ENCODE measurements at regions not wholly inside any gene's neighbourhood (a gene's known extent, or its start where the extent isn't known, plus 50 kb on each side); places are given as distances from the start of the nearest gene placed in this dataset.

- no peaks in the 10 kb centered on the region for H3K79me1 ChIP-seq (ENCODE audit: insufficient read depth, low read depth, low read length, poor library complexity, severe bottlenecking)
- no peaks in the 10 kb centered on the region for H3K23me2 ChIP-seq (ENCODE audit: insufficient read length, low read depth, low read length, poor library complexity, severe bottlenecking)
- no peak overlapping the region for H2BK5ac ChIP-seq (ENCODE audit: insufficient read length, low read length)
- Mint-ChIP-seq H3K36me3 (ENCODE audit: insufficient read depth in 1 of 3, low read depth in 3 of 3) (no peaks in the 10 kb centered on the region), H3K27ac (no peak overlapping the region), H3K9me3 (no peaks in the 10 kb centered on the region), H3K27me3 (ENCODE audit: low read depth) (no peaks in the 10 kb centered on the region), H3K4me3 (no peak overlapping the region), H3K4me1 (peaks cover 16 to 19% of the 10 kb centered on the region in 2 experiments; a peak in 3 of 4 replicates)
- no peak overlapping the region for H2AK5ac ChIP-seq (ENCODE audit: insufficient read length, low read length)
- H2BK15ac ChIP-seq (ENCODE audit: low read depth, low read length): no peak overlapping the region
- no peak for DNase-seq
- no peak overlapping the region for H4K91ac ChIP-seq (ENCODE audit: insufficient read length, low read depth, low read length)
- H2BK120ac ChIP-seq (ENCODE audit: low read depth, low read length, poor library complexity, severe bottlenecking): no peak overlapping the region
- H3K27me3 ChIP-seq (ENCODE audit: insufficient read depth, low read length): no peaks in the 10 kb centered on the region
- H3K27ac ChIP-seq (ENCODE audit: insufficient read length, low read depth, low read length): no peak overlapping the region
- H2AFZ ChIP-seq (ENCODE audit: low read length): no peak overlapping the region
- no peaks in the 10 kb centered on the region for H3K79me2 ChIP-seq (ENCODE audit: insufficient read depth, low read length)
- H3K56ac ChIP-seq (ENCODE audit: insufficient read length, low read depth, low read length): no peak overlapping the region
- H3K23ac ChIP-seq (ENCODE audit: insufficient read length, low read depth, low read length): no peak overlapping the region
- H3K4me1 ChIP-seq (ENCODE audit: insufficient read depth, low read length): no peaks in the 10 kb centered on the region
- no peak overlapping the region for H3K4ac ChIP-seq (ENCODE audit: low read depth, low read length)
- H2BK20ac ChIP-seq (ENCODE audit: low read depth, low read length, poor library complexity, severe bottlenecking): no peak overlapping the region
- no peak overlapping the region for H3K18ac ChIP-seq (ENCODE audit: insufficient read length, low read depth, low read length)
- TF ChIP-seq, protein P1, sequence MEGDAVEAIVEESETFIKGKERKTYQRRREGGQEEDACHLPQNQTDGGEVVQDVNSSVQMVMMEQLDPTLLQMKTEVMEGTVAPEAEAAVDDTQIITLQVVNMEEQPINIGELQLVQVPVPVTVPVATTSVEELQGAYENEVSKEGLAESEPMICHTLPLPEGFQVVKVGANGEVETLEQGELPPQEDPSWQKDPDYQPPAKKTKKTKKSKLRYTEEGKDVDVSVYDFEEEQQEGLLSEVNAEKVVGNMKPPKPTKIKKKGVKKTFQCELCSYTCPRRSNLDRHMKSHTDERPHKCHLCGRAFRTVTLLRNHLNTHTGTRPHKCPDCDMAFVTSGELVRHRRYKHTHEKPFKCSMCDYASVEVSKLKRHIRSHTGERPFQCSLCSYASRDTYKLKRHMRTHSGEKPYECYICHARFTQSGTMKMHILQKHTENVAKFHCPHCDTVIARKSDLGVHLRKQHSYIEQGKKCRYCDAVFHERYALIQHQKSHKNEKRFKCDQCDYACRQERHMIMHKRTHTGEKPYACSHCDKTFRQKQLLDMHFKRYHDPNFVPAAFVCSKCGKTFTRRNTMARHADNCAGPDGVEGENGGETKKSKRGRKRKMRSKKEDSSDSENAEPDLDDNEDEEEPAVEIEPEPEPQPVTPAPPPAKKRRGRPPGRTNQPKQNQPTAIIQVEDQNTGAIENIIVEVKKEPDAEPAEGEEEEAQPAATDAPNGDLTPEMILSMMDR (conservative IDR thresholded peaks at IDR 0.05): no peak
- H4K20me1 ChIP-seq (ENCODE audit: control insufficient read depth, insufficient read depth, insufficient read length): no peaks in the 10 kb centered on the region
- H3K14ac ChIP-seq (ENCODE audit: insufficient read depth, low read length): no peak overlapping the region
- no peak overlapping the region for H4K8ac ChIP-seq (replicated peaks; ENCODE audit: insufficient read length, low read depth, low read length)
- no CpG with 5 or more reads among the region's 2 CpGs for WGBS (ENCODE audit: extremely low coverage, insufficient read length, low lambda C conversion rate)
- H3K9me3 ChIP-seq (ENCODE audit: control insufficient read depth, low read depth, low read length): no peaks in the 10 kb centered on the region
- H2BK12ac ChIP-seq (ENCODE audit: insufficient read length, low read depth, low read length): no peak overlapping the region
- no peak overlapping the region for H3K4me2 ChIP-seq (ENCODE audit: insufficient read depth, insufficient read length, low read length)
- H3K9ac ChIP-seq (ENCODE audit: extremely low read depth, insufficient read length, low read length): no peak overlapping the region
- H3T11ph ChIP-seq (ENCODE audit: low read length): no peak overlapping the region
- no peak overlapping the region for H4K5ac ChIP-seq (ENCODE audit: insufficient read length, low read depth, low read length)
Observed at GRCh38 chr3:187841560-187841959, 96.3 kb upstream of the BCL6 start.

Data from H9 (cell line).